ENCODE measurements at regions not wholly inside any gene's neighbourhood (a gene's known extent, or its start where the extent isn't known, plus 50 kb on each side); places are given as distances from the start of the nearest gene placed in this dataset.

- Mint-ChIP-seq H3K4me1 (no peaks in the 10 kb centered on the region), H3K36me3 (no peaks in the 10 kb centered on the region), H3K27ac (no peak overlapping the region), H3K9me3 (no peaks in the 10 kb centered on the region), H3K4me3 (no peak overlapping the region), H3K27me3 (ENCODE audit: low read depth in 3 of 3) (peaks cover 0 to 10% (median 7%) of the 10 kb centered on the region in 3 donors)
- DNase-seq = no peak
Observed at GRCh38 chr11:45486461-45486860, 179.0 kb downstream of the CHST1 start.

GRCh38 chr11:45485070-45485707, 180.2 kb downstream of the CHST1 start:
- no peaks in the 10 kb centered on the region for H3K4me1 Mint-ChIP-seq
- DNase-seq = no peak
- peaks cover 3 to 8% (median 7%) of the 10 kb centered on the region in 3 donors for H3K27me3 Mint-ChIP-seq (ENCODE audit: low read depth in 3 of 3)
- no peak overlapping the region for H3K4me3 Mint-ChIP-seq
- H3K36me3 Mint-ChIP-seq = no peaks in the 10 kb centered on the region
- no peaks in the 10 kb centered on the region for H3K9me3 Mint-ChIP-seq
- no peak overlapping the region for H3K27ac Mint-ChIP-seq

GRCh38 chr11:45484326-45484883, 181.0 kb downstream of the CHST1 start:
- no peak overlapping the region for H3K27ac Mint-ChIP-seq
- no peaks in the 10 kb centered on the region for H3K36me3 Mint-ChIP-seq
- H3K9me3 Mint-ChIP-seq = no peaks in the 10 kb centered on the region
- no peaks in the 10 kb centered on the region for H3K4me1 Mint-ChIP-seq
- DNase-seq = no peak
- H3K4me3 Mint-ChIP-seq = no peak overlapping the region
- H3K27me3 Mint-ChIP-seq (ENCODE audit: low read depth in 3 of 3) = peaks cover 7 to 9% (median 8%) of the 10 kb centered on the region in 3 donors

GRCh38 chr11:45483416-45483815, 182.0 kb downstream of the CHST1 start:
- no peaks in the 10 kb centered on the region for H3K4me1 Mint-ChIP-seq
- H3K27me3 Mint-ChIP-seq (ENCODE audit: low read depth in 3 of 3) = peaks cover 6 to 9% (median 6%) of the 10 kb centered on the region in 3 donors

GRCh38 chr11:45482331-45482730, 183.1 kb downstream of the CHST1 start:
- H3K27ac Mint-ChIP-seq = no peak overlapping the region
- no peaks in the 10 kb centered on the region for H3K4me1 Mint-ChIP-seq
- H3K4me3 Mint-ChIP-seq = no peak overlapping the region
- H3K27me3 Mint-ChIP-seq (ENCODE audit: low read depth in 3 of 3) = peaks cover 1 to 17% (median 6%) of the 10 kb centered on the region in 3 donors
- no peak for DNase-seq
- H3K36me3 Mint-ChIP-seq = no peaks in the 10 kb centered on the region
- H3K9me3 Mint-ChIP-seq = no peaks in the 10 kb centered on the region

More at GRCh38 chr11:45483416-45483815, 182.0 kb downstream of the CHST1 start:
- H3K9me3 Mint-ChIP-seq = no peaks in the 10 kb centered on the region
- DNase-seq = no peak
- H3K36me3 Mint-ChIP-seq = no peaks in the 10 kb centered on the region
- H3K27ac Mint-ChIP-seq = no peak overlapping the region
- H3K4me3 Mint-ChIP-seq = no peak overlapping the region

GRCh38 chr11:45481026-45481425, 184.4 kb downstream of the CHST1 start:
- peaks cover 1 to 17% (median 6%) of the 10 kb centered on the region in 3 donors for H3K27me3 Mint-ChIP-seq (ENCODE audit: low read depth in 3 of 3)
- H3K4me1 Mint-ChIP-seq = no peaks in the 10 kb centered on the region
- no peak for DNase-seq
- no peaks in the 10 kb centered on the region for H3K36me3 Mint-ChIP-seq
- H3K27ac Mint-ChIP-seq = no peak overlapping the region
- no peaks in the 10 kb centered on the region for H3K9me3 Mint-ChIP-seq
- H3K4me3 Mint-ChIP-seq = no peak overlapping the region

- H3K36me3 Mint-ChIP-seq = no peaks in the 10 kb centered on the region
- peaks cover 2 to 17% (median 5%) of the 10 kb centered on the region in 3 donors for H3K27me3 Mint-ChIP-seq (ENCODE audit: low read depth in 3 of 3)
- no peak for DNase-seq
- no peak overlapping the region for H3K4me3 Mint-ChIP-seq
- no peak overlapping the region for H3K27ac Mint-ChIP-seq
- no peaks in the 10 kb centered on the region for H3K9me3 Mint-ChIP-seq
- no peaks in the 10 kb centered on the region for H3K4me1 Mint-ChIP-seq
Observed at GRCh38 chr11:45477588-45477987, 187.8 kb downstream of the CHST1 start.

- no peaks in the 10 kb centered on the region for H3K4me1 Mint-ChIP-seq
- no peaks in the 10 kb centered on the region for H3K36me3 Mint-ChIP-seq
- H3K27me3 Mint-ChIP-seq (ENCODE audit: low read depth in 3 of 3) = peaks cover 2 to 15% (median 5%) of the 10 kb centered on the region in 3 donors
Observed at GRCh38 chr11:45476126-45476525, 189.3 kb downstream of the CHST1 start.

GRCh38 chr11:45475173-45475572, 189.0 kb upstream of the SYT13 start:
- Mint-ChIP-seq H3K36me3 (no peaks in the 10 kb centered on the region), H3K4me1 (no peaks in the 10 kb centered on the region), H3K27ac (no peak overlapping the region), H3K27me3 (ENCODE audit: low read depth in 3 of 3) (peaks cover 2 to 14% (median 5%) of the 10 kb centered on the region in 3 donors), H3K4me3 (no peak overlapping the region), H3K9me3 (no peaks in the 10 kb centered on the region)
- DNase-seq = no peak

More at GRCh38 chr11:45476126-45476525, 189.3 kb downstream of the CHST1 start:
- Mint-ChIP-seq H3K4me3 (no peak overlapping the region), H3K9me3 (no peaks in the 10 kb centered on the region), H3K27ac (no peak overlapping the region)
- DNase-seq = no peak

GRCh38 chr11:45473341-45473895, 187.3 kb upstream of the SYT13 start:
- Mint-ChIP-seq H3K9me3 (no peaks in the 10 kb centered on the region), H3K27me3 (ENCODE audit: low read depth in 3 of 3) (peaks cover 0 to 11% (median 5%) of the 10 kb centered on the region in 3 donors), H3K36me3 (no peaks in the 10 kb centered on the region), H3K27ac (no peak overlapping the region), H3K4me1 (no peaks in the 10 kb centered on the region), H3K4me3 (no peak overlapping the region)
- no peak for DNase-seq

GRCh38 chr11:45472716-45473317, 186.7 kb upstream of the SYT13 start:
- H3K4me1 Mint-ChIP-seq = no peaks in the 10 kb centered on the region
- no peak for DNase-seq
- H3K9me3 Mint-ChIP-seq = no peaks in the 10 kb centered on the region
- H3K4me3 Mint-ChIP-seq = no peak overlapping the region
- no peaks in the 10 kb centered on the region for H3K36me3 Mint-ChIP-seq
- H3K27me3 Mint-ChIP-seq (ENCODE audit: low read depth in 3 of 3) = peaks cover 0 to 6% (median 5%) of the 10 kb centered on the region in 3 donors
- H3K27ac Mint-ChIP-seq = no peak overlapping the region

GRCh38 chr11:45471266-45471665, 185.1 kb upstream of the SYT13 start:
- H3K9me3 Mint-ChIP-seq = no peaks in the 10 kb centered on the region
- H3K27me3 Mint-ChIP-seq (ENCODE audit: low read depth in 3 of 3) = peaks cover 3 to 5% (median 3%) of the 10 kb centered on the region in 3 donors
- H3K4me3 Mint-ChIP-seq = no peak overlapping the region

GRCh38 chr11:45470794-45471167, 184.6 kb upstream of the SYT13 start:
- no peak for DNase-seq
- H3K9me3 Mint-ChIP-seq = no peaks in the 10 kb centered on the region
- peaks cover 3 to 5% (median 3%) of the 10 kb centered on the region in 3 donors for H3K27me3 Mint-ChIP-seq (ENCODE audit: low read depth in 3 of 3)
- H3K36me3 Mint-ChIP-seq = no peaks in the 10 kb centered on the region
- H3K4me3 Mint-ChIP-seq = no peak overlapping the region
- H3K27ac Mint-ChIP-seq = no peak overlapping the region
- no peaks in the 10 kb centered on the region for H3K4me1 Mint-ChIP-seq

More at GRCh38 chr11:45471266-45471665, 185.1 kb upstream of the SYT13 start:
- H3K4me1 Mint-ChIP-seq = no peaks in the 10 kb centered on the region
- H3K36me3 Mint-ChIP-seq = no peaks in the 10 kb centered on the region
- no peak overlapping the region for H3K27ac Mint-ChIP-seq
- no peak for DNase-seq

- H3K9me3 Mint-ChIP-seq = no peaks in the 10 kb centered on the region
- no peak overlapping the region for H3K27ac Mint-ChIP-seq
- DNase-seq = no peak
- H3K4me1 Mint-ChIP-seq = no peaks in the 10 kb centered on the region
- H3K4me3 Mint-ChIP-seq = no peak overlapping the region
- no peaks in the 10 kb centered on the region for H3K36me3 Mint-ChIP-seq
- peaks cover 4 to 5% (median 4%) of the 10 kb centered on the region in 3 donors for H3K27me3 Mint-ChIP-seq (ENCODE audit: low read depth in 3 of 3)
Observed at GRCh38 chr11:45470151-45470793, 184.1 kb upstream of the SYT13 start.

Measured in immature natural killer cell (primary cell).